ENCODE measurements at regions not wholly inside any gene's neighbourhood (a gene's known extent, or its start where the extent isn't known, plus 50 kb on each side); places are given as distances from the start of the nearest gene placed in this dataset.

- TF ChIP-seq, protein P1, sequence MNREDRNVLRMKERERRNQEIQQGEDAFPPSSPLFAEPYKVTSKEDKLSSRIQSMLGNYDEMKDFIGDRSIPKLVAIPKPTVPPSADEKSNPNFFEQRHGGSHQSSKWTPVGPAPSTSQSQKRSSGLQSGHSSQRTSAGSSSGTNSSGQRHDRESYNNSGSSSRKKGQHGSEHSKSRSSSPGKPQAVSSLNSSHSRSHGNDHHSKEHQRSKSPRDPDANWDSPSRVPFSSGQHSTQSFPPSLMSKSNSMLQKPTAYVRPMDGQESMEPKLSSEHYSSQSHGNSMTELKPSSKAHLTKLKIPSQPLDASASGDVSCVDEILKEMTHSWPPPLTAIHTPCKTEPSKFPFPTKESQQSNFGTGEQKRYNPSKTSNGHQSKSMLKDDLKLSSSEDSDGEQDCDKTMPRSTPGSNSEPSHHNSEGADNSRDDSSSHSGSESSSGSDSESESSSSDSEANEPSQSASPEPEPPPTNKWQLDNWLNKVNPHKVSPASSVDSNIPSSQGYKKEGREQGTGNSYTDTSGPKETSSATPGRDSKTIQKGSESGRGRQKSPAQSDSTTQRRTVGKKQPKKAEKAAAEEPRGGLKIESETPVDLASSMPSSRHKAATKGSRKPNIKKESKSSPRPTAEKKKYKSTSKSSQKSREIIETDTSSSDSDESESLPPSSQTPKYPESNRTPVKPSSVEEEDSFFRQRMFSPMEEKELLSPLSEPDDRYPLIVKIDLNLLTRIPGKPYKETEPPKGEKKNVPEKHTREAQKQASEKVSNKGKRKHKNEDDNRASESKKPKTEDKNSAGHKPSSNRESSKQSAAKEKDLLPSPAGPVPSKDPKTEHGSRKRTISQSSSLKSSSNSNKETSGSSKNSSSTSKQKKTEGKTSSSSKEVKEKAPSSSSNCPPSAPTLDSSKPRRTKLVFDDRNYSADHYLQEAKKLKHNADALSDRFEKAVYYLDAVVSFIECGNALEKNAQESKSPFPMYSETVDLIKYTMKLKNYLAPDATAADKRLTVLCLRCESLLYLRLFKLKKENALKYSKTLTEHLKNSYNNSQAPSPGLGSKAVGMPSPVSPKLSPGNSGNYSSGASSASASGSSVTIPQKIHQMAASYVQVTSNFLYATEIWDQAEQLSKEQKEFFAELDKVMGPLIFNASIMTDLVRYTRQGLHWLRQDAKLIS (CRISPR knock-in tag; IDR thresholded peaks at IDR 0.05), result no peak
Observed at GRCh38 chr16:60150907-60151306, 1416.8 kb upstream of the GOT2 start (continued).

DNA sequence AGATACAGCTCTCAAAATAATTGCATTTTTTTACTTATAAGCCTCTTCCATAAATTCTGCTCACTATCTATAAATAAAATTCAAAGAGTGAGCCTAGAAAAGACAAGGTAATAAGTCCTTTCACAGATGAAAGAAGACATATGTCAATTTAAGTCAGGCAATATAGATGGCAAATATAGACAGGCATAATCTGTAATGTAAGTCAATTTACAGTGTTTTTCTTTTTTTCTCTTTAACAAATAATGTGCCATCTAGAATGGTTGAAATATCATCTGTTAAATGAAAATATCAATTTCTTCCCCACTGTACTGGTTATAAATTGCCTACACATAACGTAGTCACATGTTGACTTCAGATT lies 1409.2 kb upstream of the GOT2 start:
- Histone ChIP-seq H3K27ac (ENCODE audit: extremely low read depth, low read depth, low read length) (no peak overlapping the region), H3K79me2 (ENCODE audit: control insufficient read depth, insufficient read depth, low read length) (no peaks in the 10 kb centered on the region), H3K9ac (ENCODE audit: insufficient read depth in 1 of 2, low read depth in 2 of 2, low read length in 2 of 2) (no peak overlapping the region), H3K4me3 (no peak overlapping the region), H4K20me1 (replicated peaks; ENCODE audit: control insufficient read depth, insufficient read depth, low read length) (no peaks in the 10 kb centered on the region), H3K4me2 (ENCODE audit: insufficient read depth, low read length) (no peak overlapping the region), H3K36me3 (ENCODE audit: control insufficient read depth, insufficient read depth, low read length) (no peaks in the 10 kb centered on the region), H3K4me1 (replicated peaks in 1 of 2; ENCODE audit: control insufficient read depth in 2 of 2, insufficient read depth in 2 of 2, low read length in 2 of 2) (no peaks in the 10 kb centered on the region), H2AFZ (ENCODE audit: low read depth, low read length) (no peak overlapping the region), H3K9me1 (ENCODE audit: control insufficient read depth, insufficient read depth, low read length) (no peaks in the 10 kb centered on the region), H3K9me3 (replicated peaks; ENCODE audit: control insufficient read depth, insufficient read depth, low read depth, low read length) (no peaks in the 10 kb centered on the region), H3K27me3 (ENCODE audit: control insufficient read depth in 2 of 2, insufficient read depth in 2 of 2, low read length in 2 of 2) (no peaks in the 10 kb centered on the region)
- no TSS peak for BruUV-seq (replicated peaks)
- FAIRE-seq (no peak), ATAC-seq (no peak), DNase-seq (ENCODE audit: extremely low read depth in 1 of 4, low spot score in 3 of 4) (no peak)
- ChIA-PET POLR2A (no interaction called here), CTCF (ENCODE audit: low intra/inter-chr PET ratio) (no interaction called here)
- WGBS (ENCODE audit: insufficient coverage, low coverage, missing lambda C conversion rate), result 0% methylated on average over 1 of the region's 1 CpG
- TF ChIP-seq MYNN (IDR thresholded peaks at IDR 0.05), result no peak
- TF ChIP-seq MYNN (CRISPR knock-in tag; IDR thresholded peaks at IDR 0.05), result no peak
- TF ChIP-seq ZNF197 (CRISPR knock-in tag; IDR thresholded peaks at IDR 0.05; ENCODE audit: low read depth), result no peak
- no peak for TF ChIP-seq SRSF3 (IDR thresholded peaks at IDR 0.05; ENCODE audit: insufficient read depth, low read length)
- no peak for TF ChIP-seq NFYB (IDR thresholded peaks at IDR 0.05; ENCODE audit: extremely low read depth, insufficient read length)
- TF ChIP-seq GATA2 (CRISPR knock-in tag; IDR thresholded peaks at IDR 0.05), result no peak
- TF ChIP-seq POLR2H (tag; IDR thresholded peaks at IDR 0.05; ENCODE audit: low read depth), result no peak
- no peak for TF ChIP-seq GMEB1 (CRISPR knock-in tag; IDR thresholded peaks at IDR 0.05)
- TF ChIP-seq ZNF232 (CRISPR knock-in tag; IDR thresholded peaks at IDR 0.05), result no peak
- TF ChIP-seq ZNF431 (CRISPR knock-in tag; IDR thresholded peaks at IDR 0.05), result no peak
- no peak for TF ChIP-seq SNRNP70 (optimal IDR thresholded peaks at IDR 0.05; ENCODE audit: low read depth, low read length)
- no peak for TF ChIP-seq ZNF518B (CRISPR knock-in tag; IDR thresholded peaks at IDR 0.05)
- intact Hi-C loops (cut with micrococcal nuclease), result no loop called here
- in situ Hi-C loops (cut with MboI), result no loop called here
